Activated naive CD4-positive, alpha-beta T cell treated with anti-CD3 and anti-CD28 coated beads, Interleukin-2, amount 50 U/mL, for 24 hours (primary cell): ENCODE measurements at regions not wholly inside any gene's neighbourhood (a gene's known extent, or its start where the extent isn't known, plus 50 kb on each side); places are given as distances from the start of the nearest gene placed in this dataset.
"Not testable (repeated sequence)": the region's sequence is repeated elsewhere in the genome, so short reads cannot be mapped to it uniquely, and the experiment has no call there.

ENCODE experiments used
- H3K27ac Mint-ChIP-seq: one replicate; pipeline ENCODE4 v1.8.0; 2021; ENCODE audit warnings: mild to moderate bottlenecking, mixed read lengths
- H3K27me3 Mint-ChIP-seq: one replicate; pipeline ENCODE4 v1.8.0; 2021; ENCODE audit warnings: mixed read lengths
- H3K36me3 Mint-ChIP-seq: one replicate; pipeline ENCODE4 v1.8.0; 2021; ENCODE audit warnings: mixed read lengths
- H3K4me1 Mint-ChIP-seq: one replicate; pipeline ENCODE4 v1.8.0; 2021; ENCODE audit warnings: mixed read lengths
- H3K4me3 Mint-ChIP-seq: one replicate; pipeline ENCODE4 v1.8.0; 2021; ENCODE audit warnings: mild to moderate bottlenecking, mixed read lengths
- H3K9me3 Mint-ChIP-seq: one replicate; pipeline ENCODE4 v1.8.0; 2021; ENCODE audit warnings: mixed read lengths

GRCh38 chr10:100631192-100631591 is 95.4 kb downstream of the HIF1AN start:
- Mint-ChIP-seq H3K36me3 (no peaks in the 10 kb centered on the region), H3K27ac (no peak overlapping the region), H3K4me1 (no peaks in the 10 kb centered on the region), H3K9me3 (no peaks in the 10 kb centered on the region), H3K4me3 (no peak overlapping the region), H3K27me3 (peaks cover 24% of the 10 kb centered on the region)

- Mint-ChIP-seq H3K4me3 (no peak overlapping the region), H3K27ac (no peak overlapping the region), H3K27me3 (peaks cover 18% of the 10 kb centered on the region), H3K9me3 (no peaks in the 10 kb centered on the region), H3K4me1 (no peaks in the 10 kb centered on the region), H3K36me3 (no peaks in the 10 kb centered on the region)
Measured at GRCh38 chr10:100632027-100632426, 96.3 kb downstream of the HIF1AN start.

- H3K4me3 Mint-ChIP-seq: no peak overlapping the region
- H3K9me3 Mint-ChIP-seq: no peaks in the 10 kb centered on the region
- no peaks in the 10 kb centered on the region for H3K36me3 Mint-ChIP-seq
- H3K27me3 Mint-ChIP-seq: peaks cover 13% of the 10 kb centered on the region
- H3K4me1 Mint-ChIP-seq: no peaks in the 10 kb centered on the region
- H3K27ac Mint-ChIP-seq: no peak overlapping the region
Measured at GRCh38 chr10:100634034-100634433, 98.3 kb downstream of the HIF1AN start.

GRCh38 chr10:100636848-100637553 is 101.3 kb downstream of the HIF1AN start:
- Mint-ChIP-seq H3K4me1 (no peaks in the 10 kb centered on the region), H3K9me3 (no peaks in the 10 kb centered on the region), H3K4me3 (no peak overlapping the region), H3K36me3 (no peaks in the 10 kb centered on the region), H3K27ac (no peak overlapping the region), H3K27me3 (peaks cover 20% of the 10 kb centered on the region)

- no peaks in the 10 kb centered on the region for H3K9me3 Mint-ChIP-seq
- H3K27ac Mint-ChIP-seq: no peak overlapping the region
- no peak overlapping the region for H3K4me3 Mint-ChIP-seq
- H3K4me1 Mint-ChIP-seq: no peaks in the 10 kb centered on the region
- H3K36me3 Mint-ChIP-seq: no peaks in the 10 kb centered on the region
- peaks cover 22% of the 10 kb centered on the region for H3K27me3 Mint-ChIP-seq
Measured at GRCh38 chr10:100637785-100638184, 102.0 kb downstream of the HIF1AN start.

- not testable (repeated sequence) for H3K4me3 Mint-ChIP-seq, H3K4me1 Mint-ChIP-seq, H3K27ac Mint-ChIP-seq, H3K9me3 Mint-ChIP-seq, H3K36me3 Mint-ChIP-seq
- H3K27me3 Mint-ChIP-seq: peaks cover 21% of the 10 kb centered on the region
Measured at GRCh38 chr10:100638969-100639368, 103.2 kb downstream of the HIF1AN start.

GRCh38 chr10:100642295-100642994 is 102.9 kb upstream of the PAX2 start:
- Mint-ChIP-seq H3K27ac (no peak overlapping the region), H3K36me3 (no peaks in the 10 kb centered on the region), H3K9me3 (no peaks in the 10 kb centered on the region), H3K27me3 (peaks cover 30% of the 10 kb centered on the region), H3K4me1 (no peaks in the 10 kb centered on the region), H3K4me3 (no peak overlapping the region)

- Mint-ChIP-seq H3K4me3 (no peak overlapping the region), H3K27ac (no peak overlapping the region), H3K9me3 (no peaks in the 10 kb centered on the region), H3K27me3 (peaks cover 41% of the 10 kb centered on the region), H3K36me3 (no peaks in the 10 kb centered on the region), H3K4me1 (no peaks in the 10 kb centered on the region)
Measured at GRCh38 chr10:100645091-100645490, 100.3 kb upstream of the PAX2 start.

- H3K27ac Mint-ChIP-seq: no peak overlapping the region
- no peak overlapping the region for H3K4me3 Mint-ChIP-seq
- no peaks in the 10 kb centered on the region for H3K36me3 Mint-ChIP-seq
- H3K9me3 Mint-ChIP-seq: no peaks in the 10 kb centered on the region
- H3K4me1 Mint-ChIP-seq: no peaks in the 10 kb centered on the region
- peaks cover 45% of the 10 kb centered on the region for H3K27me3 Mint-ChIP-seq
Measured at GRCh38 chr10:100645613-100646392, 99.6 kb upstream of the PAX2 start.

- no peak overlapping the region for H3K4me3 Mint-ChIP-seq
- H3K36me3 Mint-ChIP-seq: no peaks in the 10 kb centered on the region
- H3K9me3 Mint-ChIP-seq: no peaks in the 10 kb centered on the region
- no peaks in the 10 kb centered on the region for H3K4me1 Mint-ChIP-seq
- H3K27me3 Mint-ChIP-seq: peaks cover 40% of the 10 kb centered on the region
- no peak overlapping the region for H3K27ac Mint-ChIP-seq
Measured at GRCh38 chr10:100647928-100648327, 97.5 kb upstream of the PAX2 start.

- H3K4me3 Mint-ChIP-seq: no peak overlapping the region
- H3K36me3 Mint-ChIP-seq: no peaks in the 10 kb centered on the region
- peaks cover 20% of the 10 kb centered on the region for H3K4me1 Mint-ChIP-seq
- H3K27ac Mint-ChIP-seq: no peak overlapping the region
- H3K9me3 Mint-ChIP-seq: no peaks in the 10 kb centered on the region
- peaks cover 48% of the 10 kb centered on the region for H3K27me3 Mint-ChIP-seq
Measured at GRCh38 chr10:100650693-100651092, 94.7 kb upstream of the PAX2 start.

- H3K36me3 Mint-ChIP-seq, H3K27ac Mint-ChIP-seq, H3K9me3 Mint-ChIP-seq, H3K4me3 Mint-ChIP-seq: not testable (repeated sequence)
- Mint-ChIP-seq H3K27me3 (peaks cover 50% of the 10 kb centered on the region), H3K4me1 (peaks cover 23% of the 10 kb centered on the region)
Measured at GRCh38 chr10:100651099-100651498, 94.3 kb upstream of the PAX2 start.

- H3K27me3 Mint-ChIP-seq: peaks cover 47% of the 10 kb centered on the region
- peaks cover 23% of the 10 kb centered on the region for H3K4me1 Mint-ChIP-seq
- H3K27ac Mint-ChIP-seq: no peak overlapping the region
- H3K36me3 Mint-ChIP-seq: no peaks in the 10 kb centered on the region
- H3K4me3 Mint-ChIP-seq: no peak overlapping the region
- no peaks in the 10 kb centered on the region for H3K9me3 Mint-ChIP-seq
Measured at GRCh38 chr10:100651916-100652315, 93.5 kb upstream of the PAX2 start.

GRCh38 chr10:100652406-100653135 is 92.8 kb upstream of the PAX2 start:
- peaks cover 52% of the 10 kb centered on the region for H3K27me3 Mint-ChIP-seq
- no peak overlapping the region for H3K27ac Mint-ChIP-seq
- peak overlapping the region; percentile 9 for H3K4me3 Mint-ChIP-seq
- H3K36me3 Mint-ChIP-seq: no peaks in the 10 kb centered on the region
- no peaks in the 10 kb centered on the region for H3K9me3 Mint-ChIP-seq
- H3K4me1 Mint-ChIP-seq: peaks cover 23% of the 10 kb centered on the region

- Mint-ChIP-seq H3K36me3 (no peaks in the 10 kb centered on the region), H3K27ac (no peak overlapping the region), H3K4me3 (peak overlapping the region; percentile 70), H3K9me3 (no peaks in the 10 kb centered on the region), H3K4me1 (peaks cover 23% of the 10 kb centered on the region), H3K27me3 (peaks cover 53% of the 10 kb centered on the region)
Measured at GRCh38 chr10:100653238-100653956, 92.0 kb upstream of the PAX2 start.
